Ishikawa (cell line): ENCODE measurements at regions not wholly inside any gene's neighbourhood (a gene's known extent, or its start where the extent isn't known, plus 50 kb on each side); places are given as distances from the start of the nearest gene placed in this dataset.

ENCODE experiments used
- CEBPB ChIP-seq: IDR thresholded peaks from 2 replicates; pipeline ENCODE4 v1.6.1; 2012
- CREB1 ChIP-seq: IDR thresholded peaks from 2 replicates; pipeline ENCODE4 v1.6.1; 2012; ENCODE audit warnings: low read depth
- EGR1 ChIP-seq: IDR thresholded peaks from 2 replicates; pipeline ENCODE4 v1.6.1; 2012
- EP300 ChIP-seq: IDR thresholded peaks from 2 replicates; pipeline ENCODE4 v1.6.1; 2012; ENCODE audit warnings: borderline replicate concordance
- FOXM1 ChIP-seq: IDR thresholded peaks from 2 replicates; pipeline ENCODE4 v1.6.1; 2012; ENCODE audit warnings: low read depth, borderline replicate concordance
- NFIC ChIP-seq: IDR thresholded peaks from 2 replicates; pipeline ENCODE4 v1.6.1; 2012
- RAD21 ChIP-seq: IDR thresholded peaks from 2 replicates; pipeline ENCODE4 v1.6.1; 2012; ENCODE audit warnings: low read depth
- REST ChIP-seq: IDR thresholded peaks from 2 replicates; pipeline ENCODE4 v1.6.1; 2012; ENCODE audit warnings: low read depth, mild to moderate bottlenecking
- TAF1 ChIP-seq: IDR thresholded peaks from 2 replicates; pipeline ENCODE4 v1.6.1; 2012; ENCODE audit warnings: low read depth, mild to moderate bottlenecking
- TCF12 ChIP-seq: IDR thresholded peaks from 2 replicates; pipeline ENCODE4 v1.6.1; 2012; ENCODE audit warnings: low read depth
- TEAD4 ChIP-seq: IDR thresholded peaks from 2 replicates; pipeline ENCODE4 v1.6.1; 2012
- YY1 ChIP-seq: IDR thresholded peaks from 2 replicates; pipeline ENCODE4 v1.6.1; 2012; ENCODE audit warnings: low read depth
- ZBTB7A ChIP-seq: IDR thresholded peaks from 2 replicates; pipeline ENCODE4 v1.6.1; 2012; ENCODE audit warnings: low read depth
- TF ChIP-seq, protein P1 (sequence below): IDR thresholded peaks from 2 replicates; pipeline ENCODE4 v1.6.1; 2012
- TF ChIP-seq, protein P2 (sequence below): IDR thresholded peaks from 2 replicates; pipeline ENCODE4 v1.6.1; 2012

DNA sequence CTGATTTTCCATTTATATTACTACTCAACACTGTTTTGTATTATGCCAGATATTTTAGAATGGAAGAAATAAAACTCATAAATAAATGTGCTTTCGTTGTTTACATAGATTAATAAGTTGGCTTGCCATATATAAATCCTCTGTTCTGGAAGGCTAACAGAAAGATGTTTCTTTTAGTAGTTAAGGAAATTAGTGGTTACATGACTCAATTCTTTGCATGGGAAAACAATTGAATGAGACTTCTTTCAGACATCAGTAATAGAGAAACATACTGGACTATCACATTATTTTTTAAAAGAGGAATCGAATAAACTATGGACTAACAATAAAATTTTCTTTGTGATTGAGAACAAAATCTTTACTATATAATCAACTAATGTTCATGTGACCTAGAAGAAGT lies 336.5 kb downstream of the KCNS3 start:
- TF ChIP-seq ZBTB7A (no peak), EGR1 (no peak), REST (no peak), CEBPB (no peak), TCF12 (no peak), FOXM1 (no peak), TAF1 (no peak), YY1 (no peak), NFIC (no peak), CREB1 (no peak), RAD21 (no peak), EP300 (no peak), TEAD4 (no peak)
- TF ChIP-seq, protein P1, sequence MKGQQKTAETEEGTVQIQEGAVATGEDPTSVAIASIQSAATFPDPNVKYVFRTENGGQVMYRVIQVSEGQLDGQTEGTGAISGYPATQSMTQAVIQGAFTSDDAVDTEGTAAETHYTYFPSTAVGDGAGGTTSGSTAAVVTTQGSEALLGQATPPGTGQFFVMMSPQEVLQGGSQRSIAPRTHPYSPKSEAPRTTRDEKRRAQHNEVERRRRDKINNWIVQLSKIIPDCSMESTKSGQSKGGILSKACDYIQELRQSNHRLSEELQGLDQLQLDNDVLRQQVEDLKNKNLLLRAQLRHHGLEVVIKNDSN: no peak
- TF ChIP-seq, protein P2, sequence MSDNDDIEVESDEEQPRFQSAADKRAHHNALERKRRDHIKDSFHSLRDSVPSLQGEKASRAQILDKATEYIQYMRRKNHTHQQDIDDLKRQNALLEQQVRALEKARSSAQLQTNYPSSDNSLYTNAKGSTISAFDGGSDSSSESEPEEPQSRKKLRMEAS: no peak

- TF ChIP-seq ZBTB7A: no peak
- no peak for TF ChIP-seq TEAD4
- TF ChIP-seq EP300: no peak
- TF ChIP-seq, protein P2: no peak
- no peak for TF ChIP-seq REST
- TF ChIP-seq RAD21: no peak
- TF ChIP-seq CREB1: no peak
- TF ChIP-seq TCF12: no peak
- TF ChIP-seq, protein P1: no peak
- TF ChIP-seq TAF1: no peak
- TF ChIP-seq NFIC: no peak
- TF ChIP-seq EGR1: no peak
- no peak for TF ChIP-seq CEBPB
- no peak for TF ChIP-seq FOXM1
- TF ChIP-seq YY1: no peak
Measured at GRCh38 chr2:18213986-18214385, 335.5 kb downstream of the KCNS3 start.

- TF ChIP-seq TCF12 (no peak), CEBPB (no peak), EP300 (no peak), TAF1 (no peak), FOXM1 (no peak), CREB1 (no peak), EGR1 (no peak), NFIC (no peak), RAD21 (no peak), TEAD4 (no peak), ZBTB7A (no peak), YY1 (no peak), REST (no peak)
- TF ChIP-seq, protein P2: no peak
- TF ChIP-seq, protein P1: no peak
Measured at GRCh38 chr2:18209934-18210639, 331.6 kb downstream of the KCNS3 start.
